ENCODE measurements at regions not wholly inside any gene's neighbourhood (a gene's known extent, or its start where the extent isn't known, plus 50 kb on each side); places are given as distances from the start of the nearest gene placed in this dataset.
A peak's percentile ranks its signal among the peaks of the same experiment; 100 is the strongest.

DNA sequence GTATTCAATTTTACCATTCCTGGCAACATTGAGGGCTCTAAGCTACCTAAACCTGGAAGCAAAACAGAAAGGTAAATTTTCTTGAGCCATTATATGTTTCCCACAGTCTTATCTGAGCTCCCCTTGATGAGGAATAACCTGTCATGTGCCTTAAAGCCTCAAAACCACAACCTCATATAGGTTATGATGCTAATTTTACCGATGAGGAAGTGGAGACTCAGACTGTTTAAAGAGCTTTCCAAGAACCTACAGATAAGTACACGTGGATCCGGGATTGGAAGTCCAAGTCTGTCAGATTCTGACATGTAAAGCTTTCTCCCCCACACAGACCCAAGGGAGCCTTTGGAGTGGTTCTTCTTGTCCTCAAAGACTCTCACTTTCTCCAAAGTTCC, 140.5 kb downstream of the SEMA6D start:
- Histone ChIP-seq H3K4me1 (ENCODE audit: control insufficient read depth, insufficient read depth, low read length) (no peaks in the 10 kb centered on the region), H3K4me3 (ENCODE audit: low read length) (no peak overlapping the region), H3K27ac (ENCODE audit: low read length) (no peak overlapping the region), H3K9me3 (replicated peaks; ENCODE audit: control insufficient read depth, low read depth, low read length) (no peaks in the 10 kb centered on the region), H3K27me3 (ENCODE audit: control insufficient read depth, insufficient read depth, low read length) (no peaks in the 10 kb centered on the region), H3K36me3 (ENCODE audit: control insufficient read depth, insufficient read depth, low read length) (no peaks in the 10 kb centered on the region)
- WGBS (ENCODE audit: insufficient coverage) = no CpG with 5 or more reads among the region's 3 CpGs
- no peak for DNase-seq

DNA sequence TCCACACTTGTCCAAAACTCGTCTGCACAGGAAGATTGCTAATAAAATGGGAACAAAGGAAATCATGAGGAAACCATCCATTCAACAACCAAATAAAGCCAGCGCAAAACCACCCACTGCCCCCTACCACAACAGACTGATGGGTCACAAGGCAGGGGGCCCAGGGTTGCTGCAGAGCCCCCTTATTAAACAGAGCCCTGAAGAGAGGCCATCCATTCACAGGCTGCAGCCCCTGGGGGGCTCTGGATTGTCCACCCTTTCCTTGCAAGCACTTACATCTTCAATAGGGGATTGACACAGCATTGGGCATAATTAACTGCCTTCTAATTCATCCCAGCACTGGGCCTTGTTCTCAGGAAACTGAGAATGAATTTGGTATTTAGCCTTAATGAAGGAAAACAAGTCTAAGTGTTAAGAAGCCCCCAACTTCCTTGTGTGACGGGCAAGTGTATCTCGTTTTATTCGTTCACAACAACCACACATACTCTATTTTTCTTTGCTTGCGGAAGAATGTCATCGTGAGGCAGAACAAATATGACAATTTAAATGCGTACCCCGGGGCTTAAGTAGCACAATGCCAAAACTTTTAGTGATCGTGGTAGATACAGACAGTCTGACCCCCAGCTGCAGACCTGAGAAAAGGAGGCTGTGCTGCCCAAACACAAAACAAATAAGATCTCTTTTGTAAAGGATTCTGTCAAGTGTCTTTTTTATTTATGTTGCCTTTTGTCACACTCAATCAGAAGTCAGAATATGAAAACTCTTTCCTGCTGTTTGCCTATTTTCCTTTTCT, 144.0 kb downstream of the SEMA6D start:
- no peaks in the 10 kb centered on the region for H3K36me3 ChIP-seq (ENCODE audit: control insufficient read depth, insufficient read depth, low read length)
- H3K4me1 ChIP-seq (ENCODE audit: control insufficient read depth, insufficient read depth, low read length) = no peaks in the 10 kb centered on the region
- no peaks in the 10 kb centered on the region for H3K27me3 ChIP-seq (ENCODE audit: control insufficient read depth, insufficient read depth, low read length)
- WGBS (ENCODE audit: insufficient coverage) = 72% methylated on average over 3 of the region's 10 CpGs
- DNase-seq = no peak
- H3K9me3 ChIP-seq (replicated peaks; ENCODE audit: control insufficient read depth, low read depth, low read length) = peaks cover 4% of the 10 kb centered on the region
- H3K27ac ChIP-seq (ENCODE audit: low read length) = no peak overlapping the region
- H3K4me3 ChIP-seq (ENCODE audit: low read length) = no peak overlapping the region

DNA sequence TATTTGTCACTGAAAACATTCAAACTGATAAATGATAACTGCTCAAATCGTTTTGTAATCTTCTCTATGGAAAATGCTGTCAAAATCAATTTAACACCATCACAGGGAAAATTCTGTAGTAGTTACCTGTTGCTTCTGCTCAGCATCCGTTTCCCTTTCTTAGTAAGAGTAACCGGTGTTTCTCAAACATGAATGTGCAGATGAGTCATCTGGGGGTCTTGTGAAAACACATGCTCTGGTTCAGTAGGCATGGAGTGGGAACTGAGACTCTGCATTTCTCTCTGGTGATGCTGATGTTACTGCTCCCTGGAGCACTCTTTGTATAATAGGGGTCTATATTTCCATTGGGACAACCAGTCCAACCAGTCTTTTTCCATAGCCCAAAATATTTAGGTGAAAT, 145.1 kb downstream of the SEMA6D start:
- peaks cover 4% of the 10 kb centered on the region for H3K9me3 ChIP-seq (replicated peaks; ENCODE audit: control insufficient read depth, low read depth, low read length)
- no peak overlapping the region for H3K4me3 ChIP-seq (ENCODE audit: low read length)
- H3K27me3 ChIP-seq (ENCODE audit: control insufficient read depth, insufficient read depth, low read length) = no peaks in the 10 kb centered on the region
- H3K36me3 ChIP-seq (ENCODE audit: control insufficient read depth, insufficient read depth, low read length) = no peaks in the 10 kb centered on the region
- H3K27ac ChIP-seq (ENCODE audit: low read length) = no peak overlapping the region
- whole genome bisulfite sequencing (ENCODE audit: insufficient coverage) = no CpG with 5 or more reads among the region's 3 CpGs
- no peaks in the 10 kb centered on the region for H3K4me1 ChIP-seq (ENCODE audit: control insufficient read depth, insufficient read depth, low read length)
- no peak for DNase-seq

DNA sequence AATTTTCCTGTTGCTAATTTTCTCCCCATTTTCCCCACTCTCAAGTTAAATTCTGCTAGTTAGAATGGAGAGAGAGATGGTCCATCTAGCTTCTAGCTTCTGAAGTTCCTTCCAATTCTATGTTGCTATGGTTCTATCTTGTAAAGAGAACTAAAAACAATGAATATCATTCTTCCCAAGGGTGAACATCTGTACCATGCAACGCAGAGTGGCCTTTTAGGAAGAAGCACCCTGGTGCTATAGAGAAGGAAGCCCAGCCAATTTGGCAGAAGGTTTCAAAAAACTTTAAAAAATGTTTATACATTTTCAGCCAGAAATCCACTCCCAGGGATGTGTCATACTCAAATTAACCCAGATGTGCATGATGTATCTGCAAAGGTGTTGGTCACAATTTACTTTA, 149.1 kb downstream of the SEMA6D start:
- Histone ChIP-seq H3K4me1 (ENCODE audit: control insufficient read depth, insufficient read depth, low read length) (peaks cover 2% of the 10 kb centered on the region), H3K4me3 (ENCODE audit: low read length) (no peak overlapping the region), H3K9me3 (replicated peaks; ENCODE audit: control insufficient read depth, low read depth, low read length) (peaks cover 4% of the 10 kb centered on the region), H3K27ac (ENCODE audit: low read length) (peak overlapping the region; percentile 62), H3K36me3 (ENCODE audit: control insufficient read depth, insufficient read depth, low read length) (no peaks in the 10 kb centered on the region), H3K27me3 (ENCODE audit: control insufficient read depth, insufficient read depth, low read length) (no peaks in the 10 kb centered on the region)
- peak; percentile 95 for DNase-seq
- no CpG with 5 or more reads among the region's 1 CpG for WGBS (ENCODE audit: insufficient coverage)

DNA sequence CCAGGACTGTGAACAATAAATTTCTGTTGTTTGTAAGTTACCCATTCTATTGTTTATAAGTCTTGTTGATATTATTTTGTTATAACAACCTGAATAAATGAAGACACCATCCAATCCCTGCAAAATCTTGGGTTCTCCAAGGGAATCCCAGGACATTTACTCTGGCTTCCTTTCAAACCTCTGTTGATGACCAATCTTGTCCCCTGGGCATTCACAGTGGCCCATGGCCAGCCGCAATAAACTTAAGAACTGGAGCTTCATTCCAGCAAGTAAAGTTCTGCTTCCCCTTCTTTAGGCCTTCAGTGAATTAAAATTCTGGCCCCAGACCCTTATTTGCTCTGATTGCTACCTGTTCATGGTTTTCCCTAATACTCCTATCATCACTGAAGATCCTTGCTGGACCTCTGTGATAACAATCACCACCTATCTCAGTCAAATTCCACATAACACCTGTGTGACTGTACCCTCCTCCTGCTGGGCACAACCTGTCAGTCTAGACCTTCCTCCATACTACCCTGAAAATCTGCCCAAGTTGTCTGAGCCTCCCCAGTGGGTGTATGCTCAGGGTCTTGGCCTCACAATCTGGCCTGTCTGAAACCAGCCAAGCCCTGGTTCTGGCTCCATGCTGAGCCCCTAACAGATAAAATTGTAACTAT, 153.1 kb downstream of the SEMA6D start:
- Histone ChIP-seq H3K4me1 (ENCODE audit: control insufficient read depth, insufficient read depth, low read length) (peaks cover 20% of the 10 kb centered on the region), H3K36me3 (ENCODE audit: control insufficient read depth, insufficient read depth, low read length) (no peaks in the 10 kb centered on the region), H3K4me3 (ENCODE audit: low read length) (no peak overlapping the region), H3K9me3 (replicated peaks; ENCODE audit: control insufficient read depth, low read depth, low read length) (peaks cover 2% of the 10 kb centered on the region), H3K27ac (ENCODE audit: low read length) (no peak overlapping the region), H3K27me3 (ENCODE audit: control insufficient read depth, insufficient read depth, low read length) (no peaks in the 10 kb centered on the region)
- peak; percentile 46 for DNase-seq
- 67% methylated on average over 1 of the region's 1 CpG for WGBS (ENCODE audit: insufficient coverage)

DNA sequence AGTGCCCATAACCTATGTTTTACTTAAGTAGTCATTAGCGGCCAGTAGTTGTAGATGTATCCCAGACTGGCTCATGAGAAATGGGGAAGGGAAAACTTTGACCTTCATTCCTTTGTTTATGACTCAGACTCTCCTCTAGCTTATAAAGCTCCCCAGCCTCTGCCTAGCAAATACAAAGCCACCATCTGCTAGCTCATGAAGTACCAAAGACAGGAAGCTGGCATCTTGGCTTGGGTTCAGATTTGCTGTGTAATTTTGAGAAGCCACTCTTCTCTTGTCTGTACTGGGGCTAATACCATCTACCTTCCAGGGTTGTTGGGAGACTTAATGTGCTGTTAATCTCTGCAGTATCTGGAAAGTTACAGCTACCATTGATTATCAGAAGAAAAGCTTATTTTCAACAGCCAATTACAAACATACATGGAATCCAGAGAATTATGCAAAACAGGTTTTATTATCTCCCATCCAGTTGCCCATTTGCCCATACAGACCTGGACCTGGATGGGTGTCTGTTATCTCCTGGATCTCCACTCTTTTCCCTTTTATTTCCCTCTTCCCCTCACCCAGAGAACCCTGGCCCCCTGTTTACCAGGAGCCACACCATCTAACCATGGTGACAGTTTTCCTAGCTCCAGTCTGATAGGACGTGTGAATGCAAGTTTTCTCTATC, 153.8 kb downstream of the SEMA6D start:
- H3K9me3 ChIP-seq (replicated peaks; ENCODE audit: control insufficient read depth, low read depth, low read length) = no peaks in the 10 kb centered on the region

DNA sequence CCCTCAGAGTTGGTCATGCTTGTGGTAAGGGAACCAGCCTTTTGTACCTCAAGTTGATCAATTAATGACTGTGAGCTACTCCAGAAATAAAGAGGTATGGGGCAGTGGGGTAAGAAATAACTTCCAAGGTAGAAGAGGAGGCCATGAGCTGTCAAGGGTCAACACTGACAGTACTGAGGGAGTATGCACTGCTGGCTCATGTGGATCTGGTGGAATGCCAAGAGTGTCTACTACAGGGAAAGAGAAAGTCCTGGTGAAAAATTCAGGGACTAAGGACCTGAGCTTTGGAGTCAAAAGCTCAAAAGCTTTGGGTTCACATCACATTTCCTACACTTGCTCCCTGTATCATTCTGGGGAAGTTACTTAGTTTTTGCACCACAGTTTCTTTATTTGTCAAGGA, 154.9 kb downstream of the SEMA6D start:
- no peak overlapping the region for H3K27ac ChIP-seq (ENCODE audit: low read length)

More for the DNA sequence above, 153.8 kb downstream of the SEMA6D start:
- H3K4me1 ChIP-seq (ENCODE audit: control insufficient read depth, insufficient read depth, low read length) = peaks cover 20% of the 10 kb centered on the region
- no peak overlapping the region for H3K27ac ChIP-seq (ENCODE audit: low read length)
- no peak overlapping the region for H3K4me3 ChIP-seq (ENCODE audit: low read length)
- H3K27me3 ChIP-seq (ENCODE audit: control insufficient read depth, insufficient read depth, low read length) = no peaks in the 10 kb centered on the region
- 83% methylated on average over 1 of the region's 2 CpGs for WGBS (ENCODE audit: insufficient coverage)
- no peaks in the 10 kb centered on the region for H3K36me3 ChIP-seq (ENCODE audit: control insufficient read depth, insufficient read depth, low read length)
- peak; percentile 21 for DNase-seq

DNA sequence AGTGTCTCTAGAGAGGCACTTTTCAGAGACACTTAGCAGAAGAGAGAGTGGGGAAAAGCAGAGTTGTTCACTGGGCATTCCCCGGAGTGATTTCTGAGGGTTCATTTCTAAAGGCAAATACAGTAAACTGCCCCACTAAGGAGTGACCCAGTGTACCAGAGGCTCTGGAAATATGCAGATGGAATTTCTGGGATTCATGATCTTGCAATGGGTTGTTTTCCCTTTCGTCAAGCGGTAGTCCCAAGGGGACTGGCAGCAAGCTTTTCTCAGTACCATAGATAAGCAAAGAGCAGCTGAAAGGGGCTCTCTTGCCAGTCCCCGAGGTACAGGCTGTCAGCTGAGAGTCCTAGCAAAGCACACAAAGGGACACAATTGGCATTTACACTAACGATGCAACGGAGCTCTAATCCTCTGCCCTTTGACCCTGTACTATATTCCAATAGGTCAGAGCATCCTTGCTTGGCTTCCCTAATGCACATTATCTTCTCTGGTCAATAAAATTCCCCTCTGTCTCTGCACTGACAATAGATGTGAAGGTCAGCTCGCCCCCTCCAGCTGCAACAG, 155.6 kb downstream of the SEMA6D start:
- H3K9me3 ChIP-seq (replicated peaks; ENCODE audit: control insufficient read depth, low read depth, low read length) = no peaks in the 10 kb centered on the region
- H3K4me1 ChIP-seq (ENCODE audit: control insufficient read depth, insufficient read depth, low read length) = peaks cover 20% of the 10 kb centered on the region
- no peaks in the 10 kb centered on the region for H3K36me3 ChIP-seq (ENCODE audit: control insufficient read depth, insufficient read depth, low read length)
- DNase-seq = no peak
- WGBS (ENCODE audit: insufficient coverage) = 43% methylated on average over 4 of the region's 7 CpGs
- H3K27me3 ChIP-seq (ENCODE audit: control insufficient read depth, insufficient read depth, low read length) = no peaks in the 10 kb centered on the region
- H3K27ac ChIP-seq (ENCODE audit: low read length) = no peak overlapping the region
- H3K4me3 ChIP-seq (ENCODE audit: low read length) = no peak overlapping the region

More for the DNA sequence above, 154.9 kb downstream of the SEMA6D start:
- DNase-seq = no peak
- Histone ChIP-seq H3K4me3 (ENCODE audit: low read length) (no peak overlapping the region), H3K4me1 (ENCODE audit: control insufficient read depth, insufficient read depth, low read length) (peaks cover 20% of the 10 kb centered on the region), H3K36me3 (ENCODE audit: control insufficient read depth, insufficient read depth, low read length) (no peaks in the 10 kb centered on the region), H3K27me3 (ENCODE audit: control insufficient read depth, insufficient read depth, low read length) (no peaks in the 10 kb centered on the region), H3K9me3 (replicated peaks; ENCODE audit: control insufficient read depth, low read depth, low read length) (no peaks in the 10 kb centered on the region)

DNA sequence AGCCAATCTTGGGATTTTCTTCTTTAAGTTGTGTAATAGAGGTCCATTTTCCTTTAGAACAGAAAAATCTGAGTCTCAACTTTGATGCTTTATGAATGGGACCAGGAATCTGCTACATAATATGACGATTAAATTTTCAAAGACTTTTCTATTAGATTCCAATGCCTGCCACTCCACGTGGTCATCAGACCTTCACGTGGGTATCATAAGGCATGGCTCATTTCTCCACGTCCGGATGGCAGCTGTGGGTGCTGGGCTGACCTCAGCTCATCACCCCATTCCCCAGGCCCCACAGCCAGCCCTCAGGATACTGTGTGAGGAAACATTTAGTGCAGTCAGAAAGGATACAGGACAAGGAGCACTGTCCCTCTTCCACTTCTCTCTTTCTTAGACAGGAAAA, 159.7 kb downstream of the SEMA6D start:
- Histone ChIP-seq H3K27me3 (ENCODE audit: control insufficient read depth, insufficient read depth, low read length) (no peaks in the 10 kb centered on the region), H3K4me1 (ENCODE audit: control insufficient read depth, insufficient read depth, low read length) (peaks cover 14% of the 10 kb centered on the region), H3K4me3 (ENCODE audit: low read length) (no peak overlapping the region), H3K27ac (ENCODE audit: low read length) (no peak overlapping the region), H3K9me3 (replicated peaks; ENCODE audit: control insufficient read depth, low read depth, low read length) (no peaks in the 10 kb centered on the region), H3K36me3 (ENCODE audit: control insufficient read depth, insufficient read depth, low read length) (no peaks in the 10 kb centered on the region)
- 56% methylated on average over 4 of the region's 5 CpGs for WGBS (ENCODE audit: insufficient coverage)
- no peak for DNase-seq

DNA sequence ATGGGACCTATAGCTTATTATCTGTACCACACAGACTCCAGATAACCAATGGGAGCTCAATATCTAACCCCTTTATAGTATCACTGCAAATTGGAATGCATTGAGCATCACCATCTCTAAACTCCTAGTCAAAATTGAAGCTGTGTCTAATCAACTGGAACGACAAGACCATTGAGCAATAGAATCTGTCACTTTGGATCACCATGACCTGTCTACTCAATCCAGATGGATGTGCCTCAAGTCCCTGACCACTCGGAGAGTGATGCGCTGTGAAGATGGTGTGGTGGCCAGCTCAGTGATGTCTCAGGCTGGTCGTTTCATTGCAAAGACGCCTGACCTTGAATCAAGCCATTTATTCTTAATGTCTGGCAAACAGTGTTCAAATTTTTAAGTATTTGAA, 160.5 kb downstream of the SEMA6D start:
- 95% methylated on average over 3 of the region's 5 CpGs for WGBS (ENCODE audit: insufficient coverage)
- Histone ChIP-seq H3K27me3 (ENCODE audit: control insufficient read depth, insufficient read depth, low read length) (no peaks in the 10 kb centered on the region), H3K27ac (ENCODE audit: low read length) (no peak overlapping the region), H3K4me1 (ENCODE audit: control insufficient read depth, insufficient read depth, low read length) (peaks cover 6% of the 10 kb centered on the region), H3K4me3 (ENCODE audit: low read length) (no peak overlapping the region), H3K36me3 (ENCODE audit: control insufficient read depth, insufficient read depth, low read length) (no peaks in the 10 kb centered on the region), H3K9me3 (replicated peaks; ENCODE audit: control insufficient read depth, low read depth, low read length) (no peaks in the 10 kb centered on the region)
- DNase-seq = no peak

Measured in muscle of leg (tissue), 3 donors.